ENCODE measurements at regions not wholly inside any gene's neighbourhood (a gene's known extent, or its start where the extent isn't known, plus 50 kb on each side); places are given as distances from the start of the nearest gene placed in this dataset.
"Not testable (repeated sequence)": the region's sequence is repeated elsewhere in the genome, so short reads cannot be mapped to it uniquely, and the experiment has no call there.

- no peaks in the 10 kb centered on the region for H3K9me2 ChIP-seq (ENCODE audit: low read depth, low read length)
- no peaks in the 10 kb centered on the region for H3K36me3 ChIP-seq (ENCODE audit: insufficient read depth, low read length)
- no peak overlapping the region for H3K4me2 ChIP-seq (ENCODE audit: low read length)
- H2AFZ ChIP-seq (ENCODE audit: low read length), result no peak overlapping the region
- H4K20me1 ChIP-seq (ENCODE audit: insufficient read depth, low read length), result no peaks in the 10 kb centered on the region
- no peaks in the 10 kb centered on the region for H3F3A ChIP-seq (ENCODE audit: insufficient read depth, low read length)
- no peaks in the 10 kb centered on the region for H3K4me1 ChIP-seq (ENCODE audit: insufficient read depth, low read length, severe bottlenecking)
- no peaks in the 10 kb centered on the region for H3K79me2 ChIP-seq (ENCODE audit: insufficient read depth, low read length)
- H3K9ac ChIP-seq (ENCODE audit: low read length), result no peak overlapping the region
- H3K27me3 ChIP-seq (ENCODE audit: insufficient read depth, low read length), result no peaks in the 10 kb centered on the region
- H3K9me3 ChIP-seq (ENCODE audit: low read length), result no peaks in the 10 kb centered on the region
- no peak overlapping the region for H3K4me3 ChIP-seq (ENCODE audit: low read depth, low read length, poor library complexity, severe bottlenecking)
- no peak overlapping the region for H3K27ac ChIP-seq (ENCODE audit: low read depth, low read length, poor library complexity, severe bottlenecking)
- TF ChIP-seq CTCF (IDR thresholded peaks at IDR 0.05; ENCODE audit: low read length), result no peak
- no peak for TF ChIP-seq EZH2 (IDR thresholded peaks at IDR 0.05; ENCODE audit: borderline replicate concordance, low read length)
Observed at GRCh38 chr7:125065546-125065945, 135.9 kb upstream of the POT1 start.

GRCh38 chr7:125065001-125065400 is 135.4 kb upstream of the POT1 start:
- H3K4me3 ChIP-seq (ENCODE audit: low read depth, low read length, poor library complexity, severe bottlenecking), result no peak overlapping the region
- no peaks in the 10 kb centered on the region for H3K79me2 ChIP-seq (ENCODE audit: insufficient read depth, low read length)
- H3K9me3 ChIP-seq (ENCODE audit: low read length), result no peaks in the 10 kb centered on the region
- H3K9me2 ChIP-seq (ENCODE audit: low read depth, low read length), result no peaks in the 10 kb centered on the region
- H3K36me3 ChIP-seq (ENCODE audit: insufficient read depth, low read length), result no peaks in the 10 kb centered on the region
- H2AFZ ChIP-seq (ENCODE audit: low read length), result no peak overlapping the region
- no peaks in the 10 kb centered on the region for H3K27me3 ChIP-seq (ENCODE audit: insufficient read depth, low read length)
- TF ChIP-seq CTCF (IDR thresholded peaks at IDR 0.05; ENCODE audit: low read length) (no peak), EZH2 (IDR thresholded peaks at IDR 0.05; ENCODE audit: borderline replicate concordance, low read length) (no peak)
- no peak overlapping the region for H3K27ac ChIP-seq (ENCODE audit: low read depth, low read length, poor library complexity, severe bottlenecking)
- H3F3A ChIP-seq (ENCODE audit: insufficient read depth, low read length), result no peaks in the 10 kb centered on the region
- no peaks in the 10 kb centered on the region for H4K20me1 ChIP-seq (ENCODE audit: insufficient read depth, low read length)
- no peak overlapping the region for H3K4me2 ChIP-seq (ENCODE audit: low read length)
- no peaks in the 10 kb centered on the region for H3K4me1 ChIP-seq (ENCODE audit: insufficient read depth, low read length, severe bottlenecking)
- H3K9ac ChIP-seq (ENCODE audit: low read length), result no peak overlapping the region

- no peaks in the 10 kb centered on the region for H3K9me3 ChIP-seq (ENCODE audit: low read length)
- no peaks in the 10 kb centered on the region for H3K9me2 ChIP-seq (ENCODE audit: low read depth, low read length)
- H3K27me3 ChIP-seq (ENCODE audit: insufficient read depth, low read length), result no peaks in the 10 kb centered on the region
- H3K4me3 ChIP-seq (ENCODE audit: low read depth, low read length, poor library complexity, severe bottlenecking), result no peak overlapping the region
- no peaks in the 10 kb centered on the region for H3K4me1 ChIP-seq (ENCODE audit: insufficient read depth, low read length, severe bottlenecking)
- H4K20me1 ChIP-seq (ENCODE audit: insufficient read depth, low read length), result no peaks in the 10 kb centered on the region
- no peak overlapping the region for H2AFZ ChIP-seq (ENCODE audit: low read length)
- H3K79me2 ChIP-seq (ENCODE audit: insufficient read depth, low read length), result no peaks in the 10 kb centered on the region
- H3K36me3 ChIP-seq (ENCODE audit: insufficient read depth, low read length), result no peaks in the 10 kb centered on the region
- no peaks in the 10 kb centered on the region for H3F3A ChIP-seq (ENCODE audit: insufficient read depth, low read length)
- TF ChIP-seq CTCF (IDR thresholded peaks at IDR 0.05; ENCODE audit: low read length) (no peak), EZH2 (IDR thresholded peaks at IDR 0.05; ENCODE audit: borderline replicate concordance, low read length) (no peak)
- H3K27ac ChIP-seq (ENCODE audit: low read depth, low read length, poor library complexity, severe bottlenecking), result no peak overlapping the region
- H3K9ac ChIP-seq (ENCODE audit: low read length), result no peak overlapping the region
- no peak overlapping the region for H3K4me2 ChIP-seq (ENCODE audit: low read length)
Observed at GRCh38 chr7:125061776-125062397, 132.3 kb upstream of the POT1 start.

GRCh38 chr7:125061083-125061745 is 131.6 kb upstream of the POT1 start:
- not testable (repeated sequence) for H3K27me3 ChIP-seq (ENCODE audit: insufficient read depth, low read length); H3K9me2 ChIP-seq (ENCODE audit: low read depth, low read length); H3K9me3 ChIP-seq (ENCODE audit: low read length); H3K4me3 ChIP-seq (ENCODE audit: low read depth, low read length, poor library complexity, severe bottlenecking); H3K4me2 ChIP-seq (ENCODE audit: low read length); H4K20me1 ChIP-seq (ENCODE audit: insufficient read depth, low read length); H3K79me2 ChIP-seq (ENCODE audit: insufficient read depth, low read length); H3F3A ChIP-seq (ENCODE audit: insufficient read depth, low read length); H3K9ac ChIP-seq (ENCODE audit: low read length); H2AFZ ChIP-seq (ENCODE audit: low read length); H3K27ac ChIP-seq (ENCODE audit: low read depth, low read length, poor library complexity, severe bottlenecking); H3K4me1 ChIP-seq (ENCODE audit: insufficient read depth, low read length, severe bottlenecking); H3K36me3 ChIP-seq (ENCODE audit: insufficient read depth, low read length)

Measured in OCI-LY1 (cell line).